DMS 273 (cell line): ENCODE measurements at regions not wholly inside any gene's neighbourhood (a gene's known extent, or its start where the extent isn't known, plus 50 kb on each side); places are given as distances from the start of the nearest gene placed in this dataset.
"Not testable (repeated sequence)": the region's sequence is repeated elsewhere in the genome, so short reads cannot be mapped to it uniquely, and the experiment has no call there.

Source experiments
- DNase-seq: peaks from one replicate; lab custom pipeline; 2025; ENCODE audit not compliant: unreplicated experiment; lab: John Stamatoyannopoulos, UW

- no peak for DNase-seq
Observed at GRCh38 chr7:116340943-116341907, 130.9 kb downstream of the TES start.

GRCh38 chr7:116342125-116342524, 131.8 kb downstream of the TES start:
- no peak for DNase-seq

GRCh38 chr7:116347151-116347832, 137.0 kb downstream of the TES start:
- no peak for DNase-seq

- DNase-seq, result no peak
Observed at GRCh38 chr7:116348346-116348745, 138.0 kb downstream of the TES start.

- DNase-seq, result no peak
Observed at GRCh38 chr7:116351966-116352365, 141.6 kb downstream of the TES start.

- no peak for DNase-seq
Observed at GRCh38 chr7:116353647-116354046, 143.3 kb downstream of the TES start.

- DNase-seq, result no peak
Observed at GRCh38 chr7:116354171-116354545, 143.8 kb downstream of the TES start.

- DNase-seq, result no peak
Observed at GRCh38 chr7:116354546-116355423, 144.4 kb downstream of the TES start.

- no peak for DNase-seq
Observed at GRCh38 chr7:116355424-116355765, 144.1 kb upstream of the CAV2 start.

GRCh38 chr7:116356333-116356965, 143.1 kb upstream of the CAV2 start:
- DNase-seq, result no peak

- DNase-seq, result no peak
Observed at GRCh38 chr7:116356979-116357378, 142.6 kb upstream of the CAV2 start.

- no peak for DNase-seq
Observed at GRCh38 chr7:116357781-116358670, 141.5 kb upstream of the CAV2 start.

- DNase-seq, result no peak
Observed at GRCh38 chr7:116361767-116362166, 137.8 kb upstream of the CAV2 start.

- DNase-seq, result no peak
Observed at GRCh38 chr7:116363637-116364432, 135.7 kb upstream of the CAV2 start.

- DNase-seq, result no peak
Observed at GRCh38 chr7:116364469-116364868, 135.1 kb upstream of the CAV2 start.

- no peak for DNase-seq
Observed at GRCh38 chr7:116365797-116366196, 133.7 kb upstream of the CAV2 start.

- no peak for DNase-seq
Observed at GRCh38 chr7:116367171-116367813, 132.2 kb upstream of the CAV2 start.

- DNase-seq, result no peak
Observed at GRCh38 chr7:116368965-116369364, 130.6 kb upstream of the CAV2 start.

- DNase-seq, result not testable (repeated sequence)
Observed at GRCh38 chr7:116371536-116371935, 128.0 kb upstream of the CAV2 start.
